Posterior cingulate gyrus (tissue), 11 donors: ENCODE measurements at regions not wholly inside any gene's neighbourhood (a gene's known extent, or its start where the extent isn't known, plus 50 kb on each side); places are given as distances from the start of the nearest gene placed in this dataset.
"Not testable (repeated sequence)": the region's sequence is repeated elsewhere in the genome, so short reads cannot be mapped to it uniquely, and the experiment has no call there.

ENCODE experiments used
- DNase-seq, 10 donors: peaks; one replicate each; pipeline versions ENCODE4 v3.0.0 to v3.0.0-alpha.2; 2020 to 2021; ENCODE audit warnings: mixed read lengths in 3 of 10
- intact Hi-C: fragments of 100-400 bp; cut with DNase I; formaldehyde crosslinking; loops from one replicate; pipeline ENCODE4 v1.15.1; 2023

DNA sequence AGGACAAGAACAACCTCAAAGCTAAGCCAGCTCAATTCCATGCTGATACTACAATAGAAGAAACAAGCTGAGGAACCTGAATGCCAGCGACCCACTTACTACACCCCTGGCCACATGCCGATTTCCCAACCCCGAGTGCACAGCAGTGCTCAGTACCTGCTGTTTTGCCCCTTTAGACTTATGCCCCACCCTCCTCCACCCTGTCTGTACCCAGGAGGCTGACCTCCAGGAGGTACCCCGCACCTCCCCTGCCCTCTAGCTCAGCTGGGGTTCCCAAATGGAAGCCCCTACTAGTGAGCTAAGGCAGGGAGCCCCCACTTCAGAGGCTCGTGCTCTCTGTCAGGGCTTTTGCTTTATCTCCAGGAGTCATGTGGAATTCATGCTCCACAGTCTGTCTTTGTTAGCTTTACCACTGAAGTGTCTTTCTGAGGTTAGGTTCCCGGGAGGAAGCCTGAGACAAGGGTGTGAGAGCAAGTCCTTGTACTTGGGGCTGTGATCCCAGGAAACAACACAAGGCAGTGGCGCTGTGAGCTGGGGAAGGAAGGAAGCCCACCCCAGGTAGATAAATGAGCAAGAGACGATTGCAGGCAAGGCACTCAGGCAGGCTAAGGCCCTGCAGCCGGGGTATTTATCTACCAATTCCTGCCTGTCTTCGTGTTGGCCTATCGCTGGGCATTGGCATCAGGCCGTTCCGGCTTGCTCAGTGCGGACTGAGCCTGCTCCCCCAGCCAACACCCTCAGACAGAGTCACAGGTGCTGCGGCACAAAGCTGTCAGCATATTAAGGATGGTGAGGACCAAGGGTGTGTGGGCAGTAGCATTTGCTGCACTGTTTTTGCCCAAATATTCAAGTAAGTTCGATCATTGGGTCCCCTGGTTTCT lies 220.5 kb downstream of the CYP26B1 start:
- intact Hi-C loops: no loop called here
- DNase-seq: peak in 1 of 10 donors; percentile 67

DNA sequence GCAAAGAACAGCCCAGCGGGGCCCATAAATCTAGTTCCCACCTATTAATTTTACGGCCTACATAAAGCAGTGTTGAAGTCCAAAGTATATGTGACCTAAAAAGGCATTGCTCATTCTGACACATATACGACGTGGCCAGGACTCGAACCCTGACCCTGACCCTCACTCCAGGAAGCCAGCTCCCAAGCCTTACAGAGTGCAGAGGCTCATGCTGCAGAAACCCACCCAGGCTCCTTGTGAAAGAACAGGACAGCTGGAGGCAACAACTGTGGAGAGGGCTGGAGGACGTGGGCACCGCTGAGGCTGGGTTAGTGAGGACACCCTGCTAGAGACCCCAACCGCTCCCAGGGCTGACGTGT lies 221.6 kb downstream of the CYP26B1 start:
- no peak for DNase-seq
- intact Hi-C loops: no loop called here

- DNase-seq: peak in 1 of 10 donors; percentile 76
Measured at GRCh38 chr2:71925268-71926088, 222.2 kb downstream of the CYP26B1 start.

DNA sequence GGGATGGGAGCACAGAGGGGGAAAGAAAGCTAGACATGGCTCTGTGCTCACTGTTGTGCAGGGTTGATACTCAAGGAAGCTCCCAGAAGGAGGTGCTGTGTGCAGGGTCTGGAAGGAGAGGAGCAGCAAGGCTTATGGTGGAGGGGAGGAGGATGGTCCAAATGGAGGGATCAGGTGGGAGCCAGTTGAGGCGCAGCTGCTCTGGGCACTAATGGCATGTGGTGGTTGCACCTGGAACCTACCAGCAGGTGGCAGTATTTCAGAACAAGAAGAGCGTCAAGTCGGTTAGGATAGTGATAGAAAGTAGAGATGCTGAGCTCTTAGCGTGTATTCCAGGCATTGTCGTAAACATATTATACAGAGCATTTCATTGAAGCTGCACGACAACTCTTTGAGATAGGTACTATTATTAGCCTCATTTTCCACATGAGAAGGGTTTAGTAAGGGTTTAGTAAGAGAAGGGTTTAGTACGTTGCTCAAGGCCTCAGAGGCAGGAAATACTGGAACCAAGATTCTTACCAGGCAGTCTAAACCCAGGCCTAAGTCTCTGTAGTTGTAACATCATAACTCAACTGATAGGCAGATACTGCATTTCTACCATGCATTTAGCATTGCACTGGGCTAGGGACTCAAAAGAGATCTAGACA lies 223.7 kb downstream of the CYP26B1 start:
- intact Hi-C loops: loop anchor here (1.0 to 5.0 kb wide), 3 partner anchors 226 to 653 kb away; no protein-coding TSS in a partner anchor
- DNase-seq: peak in 7 of 10 donors; percentile 52 to 92 (median 69)

More at GRCh38 chr2:71925268-71926088, 222.2 kb downstream of the CYP26B1 start:
- intact Hi-C loops: loop anchor here (2.0 kb wide), 1 partner anchor 381 kb away; no protein-coding TSS in a partner anchor

DNA sequence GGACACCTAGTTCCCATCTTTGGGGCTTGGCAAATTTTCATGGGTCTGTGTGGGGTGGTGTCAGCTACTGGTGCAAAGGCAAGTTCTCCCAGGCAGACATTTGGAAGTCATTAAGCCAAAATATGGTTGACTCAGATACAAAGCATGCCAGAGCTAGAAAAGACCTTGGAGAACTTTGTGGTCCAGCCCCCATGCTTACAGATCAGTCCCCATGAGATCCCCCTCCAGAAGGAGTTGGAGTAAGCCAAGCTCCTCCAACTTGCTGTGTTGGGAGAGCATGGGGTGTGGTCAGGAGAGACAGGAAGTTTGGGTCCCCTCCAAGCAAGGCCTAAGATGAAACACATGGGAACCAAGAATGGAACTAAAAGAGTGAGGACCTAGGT lies 224.5 kb downstream of the CYP26B1 start:
- no peak for DNase-seq
- intact Hi-C loops: loop anchor here (5.0 kb wide), 1 partner anchor 654 kb away; no protein-coding TSS in a partner anchor

GRCh38 chr2:71922499-71923142 lies 225.0 kb downstream of the CYP26B1 start:
- DNase-seq: no peak
- intact Hi-C loops: loop anchor here (5.0 kb wide), 1 partner anchor 655 kb away; no protein-coding TSS in a partner anchor

DNA sequence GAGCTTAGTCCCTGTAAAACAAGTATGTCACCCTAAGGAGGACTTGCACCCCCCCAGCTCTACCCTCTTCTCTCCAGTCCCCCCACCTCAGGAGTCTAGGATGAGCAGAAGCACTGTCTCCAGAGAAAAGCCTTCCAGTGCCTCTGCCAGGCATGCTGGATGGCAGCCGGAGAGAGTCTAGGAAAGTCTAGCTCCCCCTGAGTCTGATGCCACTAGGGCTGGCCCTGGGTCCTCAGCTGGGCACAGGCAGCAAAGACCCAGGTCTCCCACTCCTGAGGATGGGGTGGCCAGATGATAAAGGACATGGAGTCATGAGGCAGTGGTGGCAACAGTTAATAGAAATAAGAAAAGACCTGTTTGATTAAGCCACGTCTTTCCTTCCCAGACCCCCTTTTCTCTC lies 225.6 kb downstream of the CYP26B1 start:
- no peak for DNase-seq
- intact Hi-C loops: loop anchor here (5.0 kb wide), 1 partner anchor 655 kb away; no protein-coding TSS in a partner anchor

GRCh38 chr2:71920819-71921218 lies 226.8 kb downstream of the CYP26B1 start:
- intact Hi-C loops: loop anchor here (5.0 kb wide), 1 partner anchor 656 kb away; no protein-coding TSS in a partner anchor
- not testable (repeated sequence) for DNase-seq

DNA sequence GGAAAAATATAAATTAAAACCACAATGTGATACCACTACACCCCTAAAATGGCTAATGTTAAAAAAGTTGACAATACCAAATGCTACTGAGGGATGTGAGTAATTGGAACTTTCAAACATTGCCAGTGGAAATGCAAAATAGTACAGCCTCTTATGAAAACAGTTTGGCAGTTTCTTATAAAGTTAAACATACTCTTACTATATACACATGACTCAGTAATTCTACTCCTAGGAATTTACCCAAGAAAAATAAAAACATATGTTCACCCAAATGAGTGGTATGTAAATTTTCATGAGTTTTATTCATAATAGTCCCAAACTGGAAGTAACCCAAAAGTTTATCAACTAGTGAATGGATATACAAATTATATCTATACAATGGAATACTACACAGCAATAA lies 228.0 kb downstream of the CYP26B1 start:
- intact Hi-C loops: loop anchor here (5.0 kb wide), 1 partner anchor 658 kb away; no protein-coding TSS in a partner anchor
- no peak for DNase-seq

- DNase-seq: peak in 1 of 10 donors; percentile 4
- intact Hi-C loops: no loop called here
Measured at GRCh38 chr2:71910277-71910676, 237.4 kb downstream of the CYP26B1 start.

DNA sequence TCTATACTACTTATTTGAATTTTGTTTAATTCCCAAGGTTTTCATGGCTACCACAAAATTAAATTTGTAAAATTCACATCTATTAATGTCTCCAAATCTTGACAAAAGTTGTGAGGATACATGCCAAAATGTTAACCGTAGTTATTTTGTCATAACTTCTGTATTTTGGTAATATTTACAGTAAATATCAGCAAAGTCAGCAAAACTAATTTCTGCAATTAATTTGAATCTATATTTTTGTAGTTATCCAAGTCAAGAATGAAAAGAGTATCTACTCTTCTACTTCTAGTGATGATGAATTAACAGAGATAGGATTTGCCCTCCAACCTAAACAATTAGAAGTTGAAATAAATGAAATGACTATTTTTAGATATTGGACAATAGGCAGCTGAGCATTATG lies 238.9 kb downstream of the CYP26B1 start:
- no peak for DNase-seq
- intact Hi-C loops: no loop called here

DNA sequence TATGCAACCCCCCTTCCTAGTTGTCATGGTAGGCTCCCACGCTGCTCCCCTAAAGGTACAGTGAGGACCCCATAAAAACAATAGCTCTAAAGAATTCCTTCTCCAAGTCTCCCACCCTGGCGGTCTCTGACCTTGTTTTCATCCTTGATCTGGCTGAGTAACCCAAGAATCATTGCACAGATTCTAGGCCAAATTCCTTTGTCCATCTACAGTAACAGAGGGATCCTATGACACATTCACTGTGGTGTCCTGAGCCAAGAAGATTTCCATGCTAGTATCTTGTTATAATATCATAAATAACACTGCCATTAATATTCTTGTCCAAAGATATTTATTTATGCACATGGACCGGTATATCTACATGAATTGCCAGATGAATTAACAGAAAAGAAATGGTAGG lies 240.2 kb downstream of the CYP26B1 start:
- no peak for DNase-seq
- intact Hi-C loops: no loop called here

- DNase-seq: peak in 1 of 10 donors; percentile 6
- intact Hi-C loops: no loop called here
Measured at GRCh38 chr2:71906357-71906973, 241.2 kb downstream of the CYP26B1 start.

DNA sequence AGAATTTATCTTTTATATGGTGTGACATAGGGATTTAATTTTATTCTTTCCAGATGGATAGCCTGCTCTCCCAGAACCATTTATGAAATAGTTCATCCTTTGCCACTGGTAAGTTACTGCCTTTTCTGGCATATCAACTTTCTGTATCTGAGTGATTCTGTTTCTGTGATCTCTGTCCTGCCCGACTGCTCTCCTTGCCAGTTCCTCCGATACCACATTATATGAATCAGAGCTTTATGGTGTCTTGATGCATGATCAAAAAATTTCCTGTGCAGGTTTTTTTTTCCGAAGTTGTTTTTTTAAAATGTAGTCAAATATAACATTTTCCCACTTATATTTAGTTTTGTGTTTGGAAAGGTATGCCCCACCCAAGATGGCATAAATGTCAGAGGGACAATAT lies 242.5 kb downstream of the CYP26B1 start:
- intact Hi-C loops: no loop called here

DNA sequence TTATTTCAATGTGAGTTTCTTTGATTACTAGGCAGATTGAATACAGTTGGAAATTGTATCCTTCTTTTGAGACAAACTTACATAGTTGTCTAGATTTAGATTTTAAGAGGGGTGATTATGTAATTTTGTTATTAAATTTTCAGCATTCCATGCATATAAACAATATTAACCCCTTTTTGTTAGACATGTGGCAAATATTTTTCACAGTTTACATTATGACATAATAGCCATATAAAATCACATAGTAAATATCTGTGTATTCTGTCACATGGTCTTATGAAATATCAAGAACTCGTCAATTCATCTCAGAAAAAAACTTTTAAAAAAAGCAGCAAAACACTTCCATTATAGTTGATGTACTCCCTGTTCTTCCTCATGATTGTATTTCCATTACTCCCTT lies 243.8 kb downstream of the CYP26B1 start:
- DNase-seq: no peak
- intact Hi-C loops: no loop called here

More for the DNA sequence above, 242.5 kb downstream of the CYP26B1 start:
- DNase-seq: no peak

GRCh38 chr2:71901466-71901865 lies 246.2 kb downstream of the CYP26B1 start:
- intact Hi-C loops: no loop called here
- no peak for DNase-seq

DNA sequence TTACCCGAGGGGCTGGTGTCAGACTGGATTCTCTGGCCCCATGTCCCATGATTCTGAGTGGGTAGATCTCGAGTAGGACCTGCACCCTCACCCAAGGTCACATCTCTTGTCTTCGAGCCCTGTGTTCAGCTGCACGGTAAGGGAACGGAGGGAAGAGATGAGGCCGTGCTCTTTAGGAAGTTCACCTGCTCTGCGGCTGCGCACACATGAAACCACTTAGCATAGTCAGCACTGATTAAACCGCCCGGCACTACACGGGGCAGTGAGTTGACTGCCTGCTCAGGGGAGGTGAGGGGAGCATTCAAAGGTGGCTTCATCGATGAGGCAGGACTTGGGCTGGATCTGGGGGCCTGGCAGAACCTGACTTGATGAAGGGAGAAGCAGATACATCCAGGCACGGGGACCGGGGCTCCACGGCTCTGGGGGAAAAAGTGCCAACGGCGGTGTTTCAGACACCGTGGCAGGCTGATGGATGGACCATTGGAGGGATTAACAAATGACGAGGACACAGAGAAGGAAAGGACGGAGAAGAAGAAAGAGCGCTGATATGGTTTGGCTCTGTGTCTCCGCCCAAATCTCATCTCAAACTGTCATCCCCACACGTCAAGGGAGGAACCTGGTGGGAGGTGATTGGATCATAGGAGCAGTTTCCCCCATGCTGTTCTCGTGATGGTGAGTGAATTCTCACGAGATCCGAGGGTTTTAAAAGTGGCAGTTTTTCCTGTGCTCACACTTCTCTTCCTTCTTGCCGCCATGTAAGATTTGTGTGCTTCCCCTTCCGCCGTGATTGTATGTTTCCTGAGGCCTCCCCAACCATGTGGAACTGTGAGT lies 248.6 kb downstream of the CYP26B1 start:
- intact Hi-C loops: no loop called here
- peak in 1 of 10 donors; percentile 55 for DNase-seq

DNA sequence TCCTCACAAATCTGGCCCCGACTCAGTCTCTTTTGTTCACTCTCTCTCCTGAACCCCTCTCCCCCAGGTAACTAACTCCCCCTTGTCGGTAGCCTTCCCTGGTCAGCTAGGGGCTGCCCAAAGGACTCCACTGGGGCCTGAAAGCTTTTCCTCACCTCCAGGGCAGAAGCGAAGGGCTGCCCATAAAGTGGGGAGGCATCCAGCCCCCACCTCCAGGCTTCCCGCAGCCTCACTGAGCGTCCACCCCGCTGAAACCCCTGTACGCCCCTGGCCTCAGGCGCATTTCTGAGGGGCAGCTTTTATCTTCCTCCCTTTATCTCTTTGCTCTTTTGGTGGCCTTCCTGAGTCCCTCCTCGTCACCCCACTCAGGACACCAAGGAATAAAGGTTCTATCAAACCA lies 249.3 kb downstream of the CYP26B1 start:
- no peak for DNase-seq
- intact Hi-C loops: no loop called here

- no peak for DNase-seq
Measured at GRCh38 chr2:71897836-71898235, 249.8 kb downstream of the CYP26B1 start.

More at GRCh38 chr2:71897836-71898235, 249.8 kb downstream of the CYP26B1 start:
- intact Hi-C loops: no loop called here
